Putamen (tissue), 1 donor: ENCODE measurements at regions not wholly inside any gene's neighbourhood (a gene's known extent, or its start where the extent isn't known, plus 50 kb on each side); places are given as distances from the start of the nearest gene placed in this dataset.
A peak's percentile ranks its signal among the peaks of the same experiment; 100 is the strongest.

ENCODE experiments used
- DNase-seq: peaks from one replicate; pipeline ENCODE4 v3.0.0-alpha.2; 2016; ENCODE audit warnings: low spot score

DNA sequence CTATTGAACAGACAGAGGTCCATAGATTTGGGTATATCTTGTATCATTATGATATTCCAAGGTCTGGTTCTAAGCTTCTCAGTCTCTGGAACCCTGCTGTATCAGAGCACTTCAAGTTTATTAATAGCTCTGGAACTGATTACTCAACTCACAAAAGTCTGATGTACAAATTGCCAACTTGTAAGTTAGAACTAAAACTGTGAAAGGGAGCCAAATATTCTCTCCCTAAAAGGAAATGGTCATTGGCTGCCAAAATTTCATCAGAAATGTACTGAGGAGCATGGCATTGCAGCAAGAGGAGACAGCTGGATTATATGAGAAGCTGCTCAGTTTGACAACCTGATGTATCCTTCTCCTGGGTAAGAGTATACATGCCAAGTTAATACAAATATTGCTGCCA lies 828.8 kb upstream of the SEL1L start:
- DNase-seq: no peak

GRCh38 chr14:82365471-82365870 lies 831.8 kb upstream of the SEL1L start:
- DNase-seq: no peak

DNA sequence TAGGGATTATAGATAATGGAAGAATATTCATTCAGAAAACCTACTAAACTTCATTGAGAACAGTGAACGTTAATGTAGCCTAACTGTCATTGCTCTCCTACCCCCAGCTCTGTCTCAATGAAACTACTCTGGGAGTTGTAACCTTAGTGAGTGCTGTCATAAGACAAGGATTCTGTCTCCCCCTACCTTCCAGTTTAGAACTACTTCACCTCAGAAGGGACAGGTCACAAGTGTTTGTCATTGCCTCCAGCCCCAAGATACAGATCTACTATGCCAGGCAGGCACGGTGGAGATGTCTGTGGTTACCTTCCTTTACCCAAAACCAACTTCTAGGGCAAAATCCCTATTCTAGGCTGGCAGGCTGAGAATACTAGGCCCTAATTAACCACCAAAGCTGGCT lies 833.1 kb upstream of the SEL1L start:
- no peak for DNase-seq

DNA sequence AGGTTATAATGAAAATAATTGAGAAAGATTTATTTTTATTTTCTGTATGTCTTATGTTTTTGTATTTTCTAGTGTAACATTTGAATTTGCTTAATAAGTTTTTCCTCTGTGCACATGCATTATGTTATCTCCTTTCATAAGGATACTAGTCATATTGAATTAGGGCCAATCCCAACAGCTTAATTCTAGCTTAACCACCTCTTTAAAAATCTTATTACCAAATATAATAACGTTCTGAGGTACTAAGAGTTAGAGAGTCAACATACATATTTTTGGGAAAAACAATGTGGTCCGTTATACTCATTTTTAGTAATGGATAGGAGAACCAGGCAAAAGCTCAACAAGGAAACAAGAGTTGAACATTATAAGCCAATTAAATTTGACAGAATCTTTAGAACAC lies 845.6 kb upstream of the SEL1L start:
- no peak for DNase-seq

GRCh38 chr14:82385048-82385447 lies 851.4 kb upstream of the SEL1L start:
- no peak for DNase-seq

DNA sequence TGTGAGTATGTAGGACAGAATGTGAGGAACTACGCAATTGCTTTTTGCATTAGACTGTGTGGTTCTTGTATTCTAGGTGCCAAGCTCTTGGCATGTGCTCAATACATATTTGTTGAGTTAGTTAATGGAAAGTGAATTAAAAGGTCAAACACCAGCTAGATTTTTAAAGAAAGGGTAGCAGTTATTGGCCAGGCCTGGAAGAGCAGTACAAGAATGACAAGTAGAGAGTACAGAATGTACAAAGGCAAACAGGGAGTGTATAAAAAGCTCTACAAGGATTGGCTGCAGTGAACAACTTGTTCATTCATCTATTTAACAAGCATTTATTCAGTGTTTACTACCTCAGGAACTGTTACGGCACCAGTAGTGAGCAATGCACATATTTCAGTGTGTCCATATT lies 854.0 kb upstream of the SEL1L start:
- DNase-seq: peak; percentile 33

DNA sequence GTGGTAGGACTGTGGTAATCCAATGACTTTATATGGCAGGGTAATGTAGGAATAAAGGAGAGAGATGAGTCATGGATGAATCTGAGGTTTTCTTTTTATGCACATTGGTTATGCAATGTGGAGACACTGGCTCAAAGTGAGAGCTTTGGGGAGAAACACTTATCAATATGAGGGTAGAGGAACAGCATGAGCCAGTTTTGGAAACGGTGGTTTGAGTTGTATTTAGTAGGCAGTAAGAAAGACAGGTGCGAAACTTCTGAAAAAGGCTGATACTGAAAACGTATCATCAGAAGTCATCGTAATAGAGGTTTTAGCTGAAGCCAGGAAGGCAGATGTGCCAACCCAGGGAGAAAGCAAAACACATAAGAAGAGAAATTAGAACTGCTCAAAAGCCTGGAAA lies 854.8 kb upstream of the SEL1L start:
- no peak for DNase-seq

DNA sequence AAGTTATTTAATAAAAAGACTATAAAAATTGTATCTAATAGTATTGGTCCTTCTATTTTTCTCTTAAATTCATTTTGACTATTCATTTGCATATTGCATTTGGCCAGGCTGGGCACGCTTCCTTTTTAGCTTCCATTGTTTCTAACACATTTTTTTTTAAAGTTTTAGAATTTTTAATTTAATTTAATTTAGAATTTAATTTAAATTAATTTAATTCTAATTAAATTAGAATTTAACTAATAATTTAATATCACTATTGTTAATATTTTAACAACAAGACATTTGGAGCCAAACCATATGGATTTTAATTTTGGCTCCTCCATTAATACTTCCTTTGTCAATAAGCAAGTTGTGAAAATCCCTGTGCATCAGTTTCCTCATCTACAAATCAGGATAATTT lies 856.9 kb upstream of the SEL1L start:
- DNase-seq: no peak

DNA sequence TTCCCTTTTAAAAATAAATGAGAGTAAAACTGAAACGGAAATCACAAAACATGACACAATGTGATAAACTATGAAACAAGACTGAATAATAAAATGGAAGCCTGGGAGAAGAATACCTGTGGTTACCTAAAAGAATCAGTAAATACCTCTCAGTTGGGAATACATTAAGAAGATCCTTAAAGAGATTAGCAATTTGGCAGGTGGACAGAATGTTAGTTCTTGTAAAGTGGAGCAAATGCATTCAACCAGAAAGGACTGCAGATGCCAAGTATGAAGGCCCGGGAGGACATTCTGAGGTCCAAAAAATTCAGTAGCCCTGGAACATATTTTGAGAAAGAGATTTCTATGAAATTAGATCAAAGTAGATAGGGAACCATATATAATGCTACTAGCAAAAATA lies 861.3 kb upstream of the SEL1L start:
- no peak for DNase-seq

DNA sequence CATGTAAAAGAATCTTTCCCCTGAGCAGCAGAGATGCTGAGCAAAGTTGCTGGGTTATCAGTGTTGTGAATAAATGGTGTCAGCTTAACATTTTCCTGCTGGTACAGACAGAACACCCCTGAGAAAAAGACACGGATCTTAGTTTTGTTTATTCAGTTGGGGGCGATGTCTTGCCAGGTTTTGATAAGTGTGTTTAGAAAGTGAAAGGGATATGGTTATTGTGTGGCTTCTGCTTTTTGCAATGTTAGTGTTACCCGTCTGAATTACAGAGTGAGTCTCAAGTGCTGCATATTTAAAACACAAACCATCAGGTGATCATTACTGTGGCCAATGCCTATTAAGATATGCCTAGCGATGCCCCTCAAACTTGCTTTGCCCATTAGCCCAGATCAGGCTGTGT lies 864.6 kb upstream of the SEL1L start:
- no peak for DNase-seq

DNA sequence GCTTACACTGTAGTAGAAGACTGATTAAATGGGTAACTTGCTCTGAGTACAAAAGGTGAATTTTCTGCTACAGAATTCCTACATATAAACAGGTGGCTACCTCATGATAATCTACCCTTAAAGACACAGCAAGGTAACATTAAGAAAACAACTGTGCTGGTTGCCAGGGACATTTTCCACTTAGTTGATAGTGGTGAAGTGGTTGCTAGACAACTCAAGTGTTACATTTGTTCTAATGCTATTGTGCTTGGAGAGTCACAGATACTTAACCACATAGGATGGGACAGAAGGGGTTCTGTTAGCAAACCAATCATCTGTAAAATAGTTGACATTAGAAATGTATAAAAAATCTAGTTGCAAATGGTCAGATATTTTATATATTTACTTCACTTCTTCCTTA lies 870.3 kb upstream of the SEL1L start:
- no peak for DNase-seq

GRCh38 chr14:82410064-82410463 lies 876.4 kb upstream of the SEL1L start:
- DNase-seq: no peak

DNA sequence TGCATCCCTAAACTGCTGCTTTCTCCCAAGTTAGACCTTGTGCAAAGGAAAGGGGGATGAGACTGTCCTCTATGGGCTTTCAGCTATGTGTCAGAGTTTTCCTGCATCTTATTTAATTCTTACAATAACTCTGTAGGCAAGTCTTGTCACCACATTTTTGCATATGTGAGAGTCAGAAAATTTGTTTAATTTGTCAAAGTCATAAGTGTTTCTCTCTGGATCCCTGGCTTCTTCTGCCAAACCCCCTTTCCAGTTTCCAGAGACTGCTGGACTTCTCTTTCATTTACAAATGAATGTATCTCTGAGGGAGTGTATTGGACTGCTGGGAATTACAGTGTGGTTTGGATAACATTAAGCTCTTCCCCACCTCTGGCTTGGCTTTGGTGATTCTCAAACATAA lies 877.6 kb upstream of the SEL1L start:
- no peak for DNase-seq

DNA sequence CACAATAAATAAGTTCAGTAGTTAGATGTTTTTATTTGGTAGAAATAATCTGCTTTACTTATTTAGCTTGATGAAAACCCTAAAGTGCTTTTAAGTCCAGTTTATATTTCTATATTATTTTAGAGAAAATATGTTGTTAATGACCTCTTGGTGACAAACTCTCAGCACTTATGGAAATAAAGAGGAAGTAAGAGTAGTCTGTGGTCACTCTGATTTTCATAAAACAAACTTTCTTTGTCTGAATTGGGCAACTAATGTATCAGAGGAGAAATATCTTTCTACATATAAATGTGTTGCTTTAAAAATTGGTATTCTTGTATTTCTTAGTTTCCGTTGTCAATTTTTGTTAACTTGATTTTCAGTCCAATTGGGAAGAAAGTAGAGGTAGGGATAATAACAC lies 878.9 kb upstream of the SEL1L start:
- no peak for DNase-seq

- DNase-seq: no peak
Measured at GRCh38 chr14:82414853-82415539, 881.3 kb upstream of the SEL1L start.

DNA sequence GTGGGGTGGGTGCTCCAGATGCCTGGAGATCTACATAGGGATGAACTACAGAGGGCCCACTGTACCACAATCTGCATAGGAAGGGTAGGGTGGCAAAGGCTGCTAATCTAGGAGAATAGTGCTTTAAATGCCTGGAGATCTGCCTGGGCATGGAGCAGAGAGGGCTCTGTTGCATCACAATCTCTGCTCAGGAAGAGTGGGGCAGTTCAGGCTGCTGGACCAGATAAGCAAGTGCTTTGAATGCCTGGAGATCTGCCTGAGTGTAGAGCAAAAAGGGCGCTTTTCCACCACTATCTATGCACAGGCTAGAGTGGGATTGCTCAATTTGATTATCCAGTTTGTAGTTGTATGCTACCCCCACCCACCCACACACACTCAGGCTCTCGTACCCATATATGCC lies 886.3 kb upstream of the SEL1L start:
- no peak for DNase-seq

DNA sequence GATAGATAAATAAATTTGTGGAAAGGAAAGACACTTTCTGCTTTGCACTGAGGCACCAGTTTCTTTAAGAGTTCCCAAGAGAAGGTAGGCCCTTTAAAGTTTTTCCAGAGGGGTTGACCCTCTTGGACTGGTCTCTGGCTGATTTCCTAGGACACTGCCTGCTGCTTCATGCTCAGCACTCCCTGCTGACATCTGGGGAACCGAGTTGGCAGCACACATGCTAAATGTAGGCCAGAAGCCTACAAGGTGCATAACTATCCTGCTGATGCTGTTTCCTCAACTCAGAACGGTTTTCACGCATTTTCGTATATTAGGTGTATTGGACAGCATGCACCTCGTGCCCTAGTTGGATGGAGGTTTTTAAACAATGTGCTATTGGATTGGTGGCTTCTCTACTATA lies 887.2 kb upstream of the SEL1L start:
- DNase-seq: no peak

DNA sequence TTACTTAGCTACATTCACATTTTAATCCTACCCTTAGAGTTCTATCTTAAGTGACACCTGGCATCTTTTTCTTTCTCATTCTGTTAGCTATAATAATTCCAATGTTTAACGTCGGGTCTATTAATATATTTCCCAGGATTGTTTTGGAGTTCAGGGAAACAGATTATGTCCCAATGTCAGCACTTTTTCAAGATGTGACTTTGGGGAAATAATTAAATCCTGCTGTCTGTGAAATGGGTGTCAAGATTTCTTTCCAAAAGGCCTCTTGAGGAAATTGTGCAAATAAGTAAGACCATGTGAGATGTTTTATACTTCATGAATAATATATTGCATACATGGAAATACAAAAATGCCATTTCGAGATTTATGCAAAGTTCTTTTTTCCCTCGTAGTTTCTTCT lies 887.6 kb upstream of the SEL1L start:
- no peak for DNase-seq

GRCh38 chr14:82422230-82422629 lies 888.6 kb upstream of the SEL1L start:
- DNase-seq: no peak

GRCh38 chr14:82425261-82425660 lies 891.6 kb upstream of the SEL1L start:
- no peak for DNase-seq

GRCh38 chr14:82431031-82431430 lies 897.4 kb upstream of the SEL1L start:
- no peak for DNase-seq

GRCh38 chr14:82432301-82433105 lies 898.9 kb upstream of the SEL1L start:
- no peak for DNase-seq

DNA sequence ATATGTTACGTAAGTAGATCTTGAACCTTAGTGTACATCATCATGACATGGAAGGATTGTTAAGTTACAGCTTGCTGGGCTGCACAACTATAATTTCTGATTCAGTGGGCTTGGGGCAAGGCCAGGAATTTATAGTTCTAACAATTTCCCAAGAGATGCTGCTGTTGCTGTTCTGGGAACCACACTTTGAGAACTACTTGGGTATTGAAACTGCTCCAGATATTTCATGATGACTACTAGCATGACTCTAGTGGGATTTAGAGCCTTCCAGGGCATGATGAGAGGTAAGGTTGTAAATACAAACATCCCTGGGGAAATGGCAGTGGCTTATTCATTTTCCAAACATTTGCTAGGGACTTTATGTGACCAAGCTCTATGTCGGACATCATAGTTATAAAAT lies 904.8 kb upstream of the SEL1L start:
- DNase-seq: no peak

DNA sequence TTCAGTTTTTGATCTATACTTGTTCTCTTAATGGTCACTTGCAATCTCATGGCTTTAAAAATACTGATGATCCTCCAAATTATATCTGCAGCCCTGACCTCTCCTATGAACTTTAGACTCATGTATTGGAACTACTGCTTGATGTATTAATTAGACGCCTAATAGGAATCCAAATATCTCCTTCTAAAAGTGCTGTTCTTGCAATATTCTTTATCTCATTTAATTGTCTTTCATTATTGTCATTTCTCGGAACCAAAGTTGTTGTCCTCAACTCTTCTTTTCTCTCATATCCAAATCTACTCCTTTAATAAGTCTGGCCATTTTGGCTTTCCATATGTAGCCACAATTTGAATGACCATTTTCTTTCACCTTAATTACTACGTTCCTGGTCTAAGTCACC lies 907.6 kb upstream of the SEL1L start:
- DNase-seq: no peak
